Kidney (tissue), 13 donors: ENCODE measurements at regions not wholly inside any gene's neighbourhood (a gene's known extent, or its start where the extent isn't known, plus 50 kb on each side); places are given as distances from the start of the nearest gene placed in this dataset.

Experiments used
- DNase-seq, 5 donors: peaks; one replicate each; pipeline ENCODE4 v3.0.0-alpha.2; 2013 to 2020
- FAIRE-seq: peaks from 2 replicates; lab custom pipeline; 2012; peaks lifted over from hg19 to GRCh38; lab: Jason Lieb, UNC
- H3K27ac ChIP-seq, 2 donors: one replicate each; pipeline ENCODE4 v1.7.0; 2013; ENCODE audit warnings: low read depth in 2 of 2, low read length in 2 of 2, inconsistent platforms in 1 of 2
- H3K27me3 ChIP-seq: one replicate; pipeline ENCODE4 v1.7.1; 2013; ENCODE audit warnings: low read length, inconsistent platforms; ENCODE audit not compliant: control insufficient read depth, insufficient read depth
- H3K36me3 ChIP-seq, 3 donors: one replicate each; pipeline versions ENCODE4 v1.7.0 to v1.7.1; 2013; ENCODE audit warnings: low read length in 3 of 3, control low read depth in 1 of 3, inconsistent platforms in 1 of 3; ENCODE audit not compliant: insufficient read depth in 3 of 3, control insufficient read depth in 2 of 3
- H3K4me1 ChIP-seq, 3 donors: one replicate each; pipeline versions ENCODE4 v1.7.0 to v1.7.1; 2013; ENCODE audit warnings: low read length in 3 of 3, inconsistent platforms in 1 of 3, low read depth in 1 of 3; ENCODE audit not compliant: control insufficient read depth in 2 of 3, insufficient read depth in 2 of 3
- H3K4me3 ChIP-seq, 3 donors: one replicate each; pipeline versions ENCODE4 v1.7.0 to v1.8.1; 2013; ENCODE audit warnings: low read length in 3 of 3, control low read depth in 1 of 3, inconsistent platforms in 1 of 3
- H3K9ac ChIP-seq, 3 donors: one replicate each; pipeline versions ENCODE4 v1.7.0 to v1.7.1; 2013; ENCODE audit warnings: low read length in 3 of 3, control low read depth in 1 of 3, inconsistent platforms in 1 of 3
- H3K9me3 ChIP-seq, 3 donors: one replicate each; pipeline versions ENCODE4 v1.7.0 to v1.7.1; 2013; ENCODE audit warnings: low read length in 3 of 3, control low read depth in 1 of 3, inconsistent platforms in 1 of 3; ENCODE audit not compliant: control insufficient read depth in 2 of 3, insufficient read depth in 1 of 3
- intact Hi-C: fragments of 100-400 bp; cut with DNase I; formaldehyde crosslinking; loops from one replicate; pipeline ENCODE4 v1.11.1; 2022
- TF ChIP-seq, protein P1 (sequence below): IDR thresholded peaks from 3 replicates; pipeline ENCODE4 v1.5.1; 2012; ENCODE audit warnings: mild to moderate bottlenecking, moderate library complexity, borderline replicate concordance; ENCODE audit not compliant: insufficient read depth; ENCODE audit errors: extremely low read depth
- donor health status: control.
- donor health status: control.
- donor health status: control.
- donor health status: control.
- donor health status: control.
- donor health status: DM: yes; HTN: yes; CAD: no.
- donor health status: Normal renal cell carcinoma (clear cell type).

DNA sequence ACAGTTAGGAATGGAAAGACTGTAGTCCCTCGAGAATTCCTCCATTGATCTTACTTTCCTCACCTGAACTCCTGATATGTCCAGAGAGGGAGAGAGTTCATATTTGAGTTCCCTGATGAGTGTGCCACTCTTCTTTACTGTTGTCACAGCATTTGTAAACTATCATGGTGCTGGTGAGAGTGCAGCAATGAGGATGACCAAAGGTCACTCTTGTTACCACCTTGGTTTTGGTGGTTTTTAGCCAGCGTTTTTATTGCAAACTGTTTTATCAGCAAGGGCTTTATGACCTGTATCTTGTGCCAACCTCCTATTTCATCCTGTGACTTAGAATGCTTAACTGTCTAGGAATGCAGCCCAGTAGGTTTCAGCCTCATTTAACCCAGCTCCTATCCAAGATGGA lies 1062.5 kb downstream of the BCL11A start:
- peaks cover 0 to 7% (median 2%) of the 10 kb centered on the region in 3 donors for H3K9me3 ChIP-seq
- no peak overlapping the region for H3K4me3 ChIP-seq
- no peak for FAIRE-seq
- H3K36me3 ChIP-seq = no peaks in the 10 kb centered on the region
- DNase-seq = no peak
- no peaks in the 10 kb centered on the region for H3K27me3 ChIP-seq
- H3K4me1 ChIP-seq = no peaks in the 10 kb centered on the region
- H3K27ac ChIP-seq = no peak overlapping the region
- no peak overlapping the region for H3K9ac ChIP-seq
- TF ChIP-seq, protein P1, sequence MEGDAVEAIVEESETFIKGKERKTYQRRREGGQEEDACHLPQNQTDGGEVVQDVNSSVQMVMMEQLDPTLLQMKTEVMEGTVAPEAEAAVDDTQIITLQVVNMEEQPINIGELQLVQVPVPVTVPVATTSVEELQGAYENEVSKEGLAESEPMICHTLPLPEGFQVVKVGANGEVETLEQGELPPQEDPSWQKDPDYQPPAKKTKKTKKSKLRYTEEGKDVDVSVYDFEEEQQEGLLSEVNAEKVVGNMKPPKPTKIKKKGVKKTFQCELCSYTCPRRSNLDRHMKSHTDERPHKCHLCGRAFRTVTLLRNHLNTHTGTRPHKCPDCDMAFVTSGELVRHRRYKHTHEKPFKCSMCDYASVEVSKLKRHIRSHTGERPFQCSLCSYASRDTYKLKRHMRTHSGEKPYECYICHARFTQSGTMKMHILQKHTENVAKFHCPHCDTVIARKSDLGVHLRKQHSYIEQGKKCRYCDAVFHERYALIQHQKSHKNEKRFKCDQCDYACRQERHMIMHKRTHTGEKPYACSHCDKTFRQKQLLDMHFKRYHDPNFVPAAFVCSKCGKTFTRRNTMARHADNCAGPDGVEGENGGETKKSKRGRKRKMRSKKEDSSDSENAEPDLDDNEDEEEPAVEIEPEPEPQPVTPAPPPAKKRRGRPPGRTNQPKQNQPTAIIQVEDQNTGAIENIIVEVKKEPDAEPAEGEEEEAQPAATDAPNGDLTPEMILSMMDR = no peak
- intact Hi-C loops = no loop called here

- Histone ChIP-seq H3K27ac (no peak overlapping the region), H3K9ac (no peak overlapping the region), H3K36me3 (no peaks in the 10 kb centered on the region), H3K27me3 (no peaks in the 10 kb centered on the region), H3K4me1 (no peaks in the 10 kb centered on the region), H3K9me3 (no peaks in the 10 kb centered on the region), H3K4me3 (no peak overlapping the region)
- TF ChIP-seq, protein P1 = no peak
- intact Hi-C loops = no loop called here
- DNase-seq (no peak), FAIRE-seq (no peak)
Observed at GRCh38 chr2:59490192-59490591, 1063.3 kb downstream of the BCL11A start.

DNA sequence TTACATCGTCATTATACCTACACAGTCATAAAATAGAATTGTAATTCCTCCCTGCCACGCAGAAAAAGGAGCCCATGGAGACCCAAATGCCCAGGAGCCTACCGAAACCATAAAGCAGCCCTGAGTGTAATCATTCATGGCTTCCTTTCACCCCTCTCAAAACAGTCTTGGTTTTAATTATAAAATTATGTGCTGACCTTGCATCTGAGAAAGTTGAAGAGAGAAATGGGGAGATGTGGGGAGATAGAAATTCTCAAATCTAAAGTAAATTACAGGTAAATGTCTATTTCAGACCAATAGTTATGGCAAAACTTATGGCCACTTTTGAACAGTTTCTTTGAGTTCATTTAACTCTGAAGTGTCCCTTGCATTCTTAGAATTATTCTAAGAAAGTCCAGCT lies 1068.8 kb downstream of the BCL11A start:
- Histone ChIP-seq H3K4me3 (no peak overlapping the region), H3K9ac (no peak overlapping the region), H3K9me3 (no peaks in the 10 kb centered on the region), H3K27me3 (no peaks in the 10 kb centered on the region), H3K36me3 (no peaks in the 10 kb centered on the region), H3K27ac (no peak overlapping the region), H3K4me1 (no peaks in the 10 kb centered on the region)
- intact Hi-C loops = no loop called here
- no peak for DNase-seq
- no peak for FAIRE-seq
- TF ChIP-seq, protein P1 = no peak

DNA sequence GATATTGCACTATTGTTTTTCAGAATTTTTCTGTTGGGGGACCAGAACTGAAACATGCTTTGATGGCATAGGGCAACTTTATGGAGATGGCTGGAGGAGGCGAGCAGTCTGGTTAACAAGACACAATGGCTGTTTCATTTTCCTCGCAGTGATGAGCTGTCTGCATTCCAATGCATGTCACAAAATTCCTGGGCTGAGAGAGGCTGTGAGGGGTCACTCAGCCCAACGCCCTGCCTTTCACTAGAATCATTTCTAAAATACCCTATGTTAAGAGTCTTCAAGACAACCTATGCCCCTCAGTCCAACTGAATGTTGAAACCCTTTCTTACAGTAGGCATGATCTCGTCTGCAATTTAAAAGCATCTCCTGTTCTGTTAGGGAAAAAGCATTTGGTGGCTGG lies 1090.0 kb downstream of the BCL11A start:
- DNase-seq = no peak
- TF ChIP-seq, protein P1 = no peak
- Histone ChIP-seq H3K27ac (no peak overlapping the region), H3K4me3 (no peak overlapping the region), H3K4me1 (no peaks in the 10 kb centered on the region), H3K9me3 (no peaks in the 10 kb centered on the region), H3K9ac (no peak overlapping the region), H3K36me3 (no peaks in the 10 kb centered on the region), H3K27me3 (no peaks in the 10 kb centered on the region)
- no peak for FAIRE-seq
- intact Hi-C loops = no loop called here
